C4-2B (cell line): ENCODE measurements at regions not wholly inside any gene's neighbourhood (a gene's known extent, or its start where the extent isn't known, plus 50 kb on each side); places are given as distances from the start of the nearest gene placed in this dataset.

Source experiments
- H3K27ac ChIP-seq: fragments of 450-650 bp; 2 replicates; pipeline ENCODE4 v1.5.1; 2017
- CTCF ChIP-seq: fragments of 450-650 bp; conservative IDR thresholded peaks from 2 replicates; pipeline ENCODE4 v1.5.1; 2017; ENCODE audit warnings: mild to moderate bottlenecking
- ZFX ChIP-seq: fragments of 450-650 bp; IDR thresholded peaks from 2 replicates; pipeline ENCODE4 v1.6.1; 2017

- H3K27ac ChIP-seq: no peak overlapping the region
- TF ChIP-seq CTCF (no peak), ZFX (no peak)
Measured at GRCh38 chr1:90810681-90811080, 93.6 kb upstream of the BARHL2 start.

- TF ChIP-seq CTCF (no peak), ZFX (no peak)
- H3K27ac ChIP-seq: no peak overlapping the region
Measured at GRCh38 chr1:90809996-90810395, 92.9 kb upstream of the BARHL2 start.

GRCh38 chr1:90809093-90809492, 92.0 kb upstream of the BARHL2 start:
- TF ChIP-seq ZFX: no peak
- TF ChIP-seq CTCF: no peak
- no peak overlapping the region for H3K27ac ChIP-seq

GRCh38 chr1:90807329-90807728, 90.2 kb upstream of the BARHL2 start:
- no peak for TF ChIP-seq CTCF
- no peak for TF ChIP-seq ZFX

GRCh38 chr1:90802622-90803021, 85.5 kb upstream of the BARHL2 start:
- TF ChIP-seq CTCF: no peak
- no peak for TF ChIP-seq ZFX
- no peak overlapping the region for H3K27ac ChIP-seq

More at GRCh38 chr1:90807329-90807728, 90.2 kb upstream of the BARHL2 start:
- H3K27ac ChIP-seq: no peak overlapping the region

GRCh38 chr1:90800012-90800717, 83.1 kb upstream of the BARHL2 start:
- no peak overlapping the region for H3K27ac ChIP-seq
- TF ChIP-seq ZFX (no peak), CTCF (no peak)

GRCh38 chr1:90799326-90799725, 82.2 kb upstream of the BARHL2 start:
- TF ChIP-seq ZFX (no peak), CTCF (no peak)
- no peak overlapping the region for H3K27ac ChIP-seq
